Left renal pelvis (tissue), 4 donors: ENCODE measurements at regions not wholly inside any gene's neighbourhood (a gene's known extent, or its start where the extent isn't known, plus 50 kb on each side); places are given as distances from the start of the nearest gene placed in this dataset.
A peak's percentile ranks its signal among the peaks of the same experiment; 100 is the strongest.

Experiments used
- DNase-seq, 4 donors: peaks; one replicate each; pipeline ENCODE4 v3.0.0-alpha.2; 2013; ENCODE audit warnings: low read depth in 4 of 4, low spot score in 3 of 4

GRCh38 chr10:4326647-4327046, 499.4 kb upstream of the AKR1E2 start:
- DNase-seq: no peak

DNA sequence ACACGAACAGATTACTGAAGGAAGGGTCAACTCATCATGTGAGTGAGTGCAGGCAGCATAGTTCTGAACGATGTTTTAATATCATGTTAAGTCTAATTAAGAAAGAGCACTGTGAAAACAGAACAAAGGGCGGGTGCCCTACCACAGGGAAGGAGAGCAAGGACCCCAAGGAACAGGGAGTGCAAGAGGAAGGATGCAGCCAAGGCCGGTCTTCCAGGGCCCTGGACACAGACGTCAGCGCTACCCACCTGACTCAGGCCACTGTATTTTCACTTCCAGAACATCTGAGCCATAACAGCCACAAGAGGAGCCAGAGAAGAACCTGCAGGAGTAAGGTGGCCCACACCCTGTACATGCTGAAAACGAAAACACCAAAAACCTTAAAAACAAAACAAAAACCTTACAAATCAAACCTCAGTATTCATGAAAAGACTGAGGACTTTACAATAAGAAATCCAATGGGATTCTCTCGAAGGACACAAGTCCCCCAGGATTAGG, 506.1 kb upstream of the AKR1E2 start:
- DNase-seq: no peak

DNA sequence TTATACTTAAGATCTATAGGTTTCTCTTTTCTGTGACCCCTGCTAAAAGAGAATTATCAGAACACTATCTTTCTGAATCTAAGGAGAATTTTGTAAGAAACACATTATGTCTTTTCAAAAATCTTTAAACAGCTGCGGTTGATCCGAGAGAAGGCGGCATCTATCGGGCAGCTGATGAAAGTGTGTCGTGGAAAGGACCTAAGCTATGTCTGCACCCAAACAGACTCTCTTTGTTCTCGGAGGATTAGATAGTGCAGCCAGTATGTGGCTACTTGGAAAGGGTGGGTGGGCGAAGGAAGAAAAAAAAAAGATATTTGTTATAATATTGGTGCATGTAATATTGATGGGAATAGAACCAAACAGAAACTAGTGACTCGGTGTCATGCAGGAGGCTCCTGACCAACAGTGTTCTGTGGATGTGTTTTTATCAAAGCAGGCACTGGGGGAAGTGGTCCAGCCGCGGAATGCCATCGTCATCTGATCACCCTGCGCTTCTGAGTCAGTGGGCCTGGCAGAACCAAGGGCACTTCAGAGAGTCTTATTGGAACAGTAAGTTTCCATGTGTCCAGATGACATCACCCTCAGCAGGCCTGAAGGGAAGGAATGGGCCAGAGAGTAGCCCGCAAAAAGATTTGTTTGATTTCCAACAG, 509.7 kb upstream of the AKR1E2 start:
- no peak for DNase-seq

GRCh38 chr10:4315551-4315950, 510.5 kb upstream of the AKR1E2 start:
- DNase-seq: peak in 2 of 4 donors; percentile 8 to 29

GRCh38 chr10:4313051-4313450, 513.0 kb upstream of the AKR1E2 start:
- DNase-seq: no peak

DNA sequence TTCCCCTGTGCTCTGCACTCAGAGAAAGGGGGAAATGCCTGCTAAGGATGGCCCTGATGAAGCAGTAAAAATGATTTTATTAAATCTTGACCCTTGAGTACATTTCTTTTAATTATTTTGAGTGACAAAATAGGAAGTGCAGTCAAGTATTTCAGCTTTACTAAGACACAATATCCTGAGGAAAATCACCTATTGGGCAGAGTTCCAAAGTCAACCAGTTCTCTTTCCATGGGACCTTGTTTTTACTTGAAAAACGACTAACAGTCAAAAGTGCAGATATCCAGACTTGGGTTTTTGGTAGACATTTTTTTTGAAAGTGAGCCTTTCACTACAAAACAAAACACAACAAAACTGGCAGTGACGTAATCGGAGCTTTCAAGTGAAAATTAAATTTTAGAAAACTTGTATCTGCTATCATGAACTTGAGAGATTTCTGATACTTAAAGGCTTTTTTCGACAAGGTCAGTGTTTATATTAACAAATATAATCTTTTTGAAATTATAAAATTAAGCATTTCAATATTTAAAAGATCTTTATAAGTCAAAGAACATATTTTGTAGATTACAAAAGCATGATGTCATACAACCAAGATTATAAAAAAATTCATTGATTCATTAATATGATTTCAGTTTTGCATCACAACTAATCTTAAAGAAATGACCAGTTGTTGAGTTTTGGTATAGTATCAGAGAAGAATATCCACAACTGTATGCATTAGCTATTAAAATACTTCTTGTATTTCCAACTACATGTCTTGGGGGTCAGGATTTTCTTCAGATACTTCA, 513.8 kb upstream of the AKR1E2 start:
- no peak for DNase-seq

- DNase-seq: no peak
Observed at GRCh38 chr10:4310172-4310571, 515.8 kb upstream of the AKR1E2 start.

DNA sequence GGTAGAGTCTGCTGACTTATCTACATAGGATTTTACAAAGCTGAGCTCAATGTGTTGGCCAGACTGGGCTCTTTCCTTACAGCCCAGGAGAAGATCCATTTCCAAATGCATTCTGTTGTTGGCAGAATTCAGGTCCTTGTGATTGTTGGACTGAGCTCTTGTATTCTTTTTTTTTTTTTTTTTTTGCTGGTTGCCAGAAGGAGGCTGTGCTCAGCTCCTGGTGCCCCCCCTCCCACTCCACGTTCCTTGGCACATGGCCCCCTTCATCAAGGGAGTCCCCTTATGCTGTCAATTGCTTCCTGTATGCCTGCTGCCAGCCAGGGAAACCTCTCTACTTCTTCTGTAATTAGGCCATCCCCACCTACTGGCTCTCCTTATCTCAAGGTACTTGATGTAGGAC, 518.1 kb upstream of the AKR1E2 start:
- DNase-seq: no peak

- DNase-seq: no peak
Observed at GRCh38 chr10:4306871-4307270, 519.1 kb upstream of the AKR1E2 start.

DNA sequence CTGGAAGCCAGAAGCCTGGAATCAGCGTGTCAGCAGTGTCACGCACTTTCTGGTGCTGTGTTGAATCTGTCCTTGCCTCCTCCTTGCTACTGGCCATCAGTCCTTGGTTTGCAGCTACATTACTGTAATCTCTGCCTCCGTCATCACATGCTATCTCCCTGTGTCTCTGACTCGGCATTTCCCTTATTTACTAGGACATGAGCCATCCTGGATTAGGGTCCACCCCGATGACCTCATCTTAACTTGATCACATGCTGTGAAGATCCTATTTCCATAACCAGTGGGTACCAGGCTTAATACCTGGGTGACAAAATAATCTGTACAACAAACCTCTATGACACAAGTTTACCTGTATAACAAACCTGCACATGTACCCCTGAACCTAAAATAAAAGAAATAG, 518.0 kb upstream of the KLF6 start:
- no peak for DNase-seq

DNA sequence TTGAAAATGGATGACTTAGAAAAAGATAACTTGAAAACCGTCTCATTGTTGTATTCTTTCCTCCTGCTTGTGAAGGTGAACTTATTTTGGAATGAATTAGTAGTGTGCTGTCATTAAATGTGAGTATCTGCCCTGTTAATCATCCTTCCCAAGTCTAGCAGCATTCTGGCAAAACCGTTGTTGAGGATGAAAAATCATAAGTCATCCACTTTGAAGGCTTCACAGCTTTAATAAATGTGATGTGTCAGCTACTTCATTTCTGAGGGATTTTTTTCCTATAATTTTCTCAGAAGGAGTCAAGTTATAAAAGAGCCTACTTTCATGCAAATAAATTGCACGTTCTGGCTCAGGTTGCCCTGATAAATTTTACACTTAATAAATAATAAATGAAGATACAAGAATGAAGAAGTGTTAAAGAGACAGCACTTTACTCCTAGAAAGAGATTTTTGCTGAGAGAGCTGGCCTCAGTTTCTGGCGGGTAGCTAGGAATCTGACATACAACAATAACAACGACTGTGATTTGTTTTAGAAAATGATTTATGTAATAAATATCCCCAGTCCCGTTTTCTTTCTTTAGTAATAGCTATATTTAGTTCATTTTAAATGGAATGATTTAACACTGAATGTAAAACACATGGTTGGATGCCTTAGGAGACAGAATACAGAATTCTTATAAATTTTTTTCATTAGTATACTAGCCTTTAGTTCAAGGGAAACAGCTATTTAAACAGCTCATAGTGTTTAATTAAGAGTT, 516.5 kb upstream of the KLF6 start:
- DNase-seq: peak in 1 of 4 donors; percentile 6

DNA sequence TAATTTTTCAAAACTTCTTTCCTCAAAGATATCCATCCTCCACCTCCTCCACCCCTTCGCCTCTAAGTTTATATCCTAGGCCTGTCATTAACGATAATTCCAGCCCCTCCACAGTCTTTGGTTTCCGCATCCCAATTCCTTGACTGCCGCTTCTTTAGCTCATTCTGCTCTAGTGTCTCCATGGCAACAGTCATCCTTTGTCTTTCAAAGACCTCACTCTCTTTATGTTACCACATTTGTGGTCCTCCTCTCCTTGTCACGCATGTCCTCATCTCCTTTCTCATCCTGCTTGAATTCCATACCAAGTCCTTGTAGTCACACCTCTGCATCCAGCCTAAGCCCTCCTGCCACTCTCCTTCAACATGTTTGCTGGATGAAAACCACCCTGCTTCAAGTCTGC, 511.2 kb upstream of the KLF6 start:
- no peak for DNase-seq

GRCh38 chr10:4294996-4295792, 510.2 kb upstream of the KLF6 start:
- no peak for DNase-seq

DNA sequence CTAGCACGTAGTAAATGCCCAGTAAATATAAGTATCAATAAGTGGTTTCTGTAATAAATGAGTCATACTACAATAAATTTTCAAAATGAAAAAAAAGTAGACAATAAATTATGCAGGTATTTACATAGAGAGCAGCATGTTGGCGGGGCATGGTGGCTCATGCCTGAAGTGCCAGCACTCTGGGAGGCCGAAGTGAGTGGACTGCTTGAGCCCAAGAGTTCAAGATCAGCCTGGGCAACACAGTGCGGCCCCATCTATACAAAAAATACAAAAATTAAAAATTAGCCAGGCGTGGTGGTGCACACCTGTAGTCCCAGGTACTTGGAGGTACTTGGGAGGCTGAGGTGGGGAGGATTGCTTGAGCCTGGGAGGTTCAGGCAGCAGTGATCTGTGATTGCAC, 509.3 kb upstream of the KLF6 start:
- DNase-seq: no peak

- DNase-seq: no peak
Observed at GRCh38 chr10:4291990-4292389, 507.0 kb upstream of the KLF6 start.

DNA sequence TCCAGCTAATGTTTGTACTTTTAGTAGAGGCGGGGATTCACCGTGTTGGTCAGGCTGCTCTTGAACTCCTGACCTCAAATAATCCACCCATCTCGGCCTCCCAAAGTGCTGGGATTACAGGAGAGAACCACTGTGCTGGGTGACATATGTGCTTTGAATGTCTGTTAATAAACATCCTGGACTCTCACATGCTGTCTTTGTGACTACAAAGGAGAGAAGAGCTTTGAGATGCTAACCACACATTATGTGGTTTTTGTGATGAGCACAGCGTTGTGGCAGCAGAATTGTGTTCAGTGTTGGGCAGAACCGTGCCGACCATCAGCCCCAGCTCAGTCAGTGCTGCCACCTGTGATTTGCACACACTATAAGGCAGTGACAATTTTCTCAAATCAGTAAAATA, 500.1 kb upstream of the KLF6 start:
- no peak for DNase-seq

GRCh38 chr10:4283846-4284610, 499.0 kb upstream of the KLF6 start:
- DNase-seq: peak in 1 of 4 donors; percentile 24

- DNase-seq: no peak
Observed at GRCh38 chr10:4282496-4282895, 497.5 kb upstream of the KLF6 start.

DNA sequence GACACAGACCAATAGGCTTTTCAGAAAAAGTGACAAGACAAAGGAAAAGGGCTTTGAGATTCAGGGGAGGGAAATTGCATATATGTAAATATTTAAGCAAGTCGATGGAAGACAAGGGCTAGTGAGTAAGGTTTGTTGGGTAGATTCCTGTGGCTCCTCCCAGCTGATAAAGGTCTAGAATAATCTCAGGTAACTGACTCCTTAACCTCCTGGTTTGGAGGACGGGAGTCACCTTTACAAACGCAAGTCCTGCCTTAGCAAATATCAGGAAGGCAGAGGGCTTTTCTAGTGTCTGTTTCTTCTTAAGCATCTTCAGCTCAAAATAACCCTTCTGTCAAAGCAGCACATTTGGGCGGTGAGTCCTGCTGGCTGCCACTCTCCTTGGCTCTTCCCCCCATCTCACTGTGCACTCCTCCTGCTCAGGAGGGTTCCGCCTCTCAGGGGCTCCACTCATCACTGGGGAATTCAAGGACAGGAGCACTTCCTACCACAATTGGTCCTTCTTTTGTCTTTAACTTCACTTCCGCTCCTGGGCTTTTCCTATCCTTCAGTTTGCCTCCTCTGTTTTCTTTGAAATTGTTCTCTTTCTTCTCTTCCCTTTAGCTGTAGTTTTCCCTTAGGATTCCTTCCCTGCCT, 496.3 kb upstream of the KLF6 start:
- no peak for DNase-seq
